Panc1 (cell line): ENCODE measurements at regions not wholly inside any gene's neighbourhood (a gene's known extent, or its start where the extent isn't known, plus 50 kb on each side); places are given as distances from the start of the nearest gene placed in this dataset.

Source experiments
- ATAC-seq: fragments of 200-7000 bp; cut with Tn5 transposase; 2 replicates; pipeline ENCODE4 v1.9.1; 2020; ENCODE audit warnings: mild to moderate bottlenecking, moderate library complexity
- BruUV-seq: library from RNA; stranded (reverse); fragments of 400-500 nt; replicated peaks from 2 replicates; lab custom pipeline; 2021; lab: Mats Ljungman, UMichigan
- CTCF ChIA-PET: fragments of 300-600 bp; sonication (Branson Sonifier 250); formaldehyde crosslinking; loops from one replicate; lab custom pipeline; 2022; ENCODE audit warnings: antibody characterized with exemption; lab: Charles Lee
- POLR2A ChIA-PET: fragments of 300-600 bp; sonication (Branson Sonifier 250); formaldehyde crosslinking; loops from one replicate; lab custom pipeline; 2022; ENCODE audit warnings: antibody characterized with exemption; lab: Charles Lee
- DNase-seq: peaks from one replicate; pipeline ENCODE4 v3.0.0-alpha.2; 2010; ENCODE audit warnings: low read depth, low spot score
- H3K27ac ChIP-seq: 2 replicates; pipeline ENCODE4 v1.5.1; 2011; ENCODE audit warnings: mild to moderate bottlenecking, low read length, inconsistent platforms
- H3K27me3 ChIP-seq: fragments of 200-500 bp; sonication (Bioruptor generic); 2 replicates; pipeline ENCODE4 v1.6.0; 2014; ENCODE audit warnings: low read length, inconsistent platforms; ENCODE audit not compliant: control insufficient read depth, insufficient read depth
- H3K36me3 ChIP-seq: fragments of 200-500 bp; sonication (Bioruptor generic); 2 replicates; pipeline ENCODE4 v1.5.1; 2014; ENCODE audit warnings: inconsistent platforms, mild to moderate bottlenecking, low read length, moderate library complexity; ENCODE audit not compliant: control insufficient read depth, insufficient read depth
- H3K4me1 ChIP-seq: 2 replicates; pipeline ENCODE4 v1.5.1; 2011; ENCODE audit warnings: inconsistent platforms, mild to moderate bottlenecking, low read length, moderate library complexity; ENCODE audit not compliant: control insufficient read depth, insufficient read depth
- H3K4me3 ChIP-seq, 2 experiments: 2 replicates each; pipeline ENCODE4 v1.5.1; 2011 to 2012; ENCODE audit warnings: low read depth in 2 of 2, low read length in 2 of 2, mild to moderate bottlenecking in 2 of 2, inconsistent platforms in 1 of 2, moderate library complexity in 1 of 2
- H3K9me3 ChIP-seq: fragments of 200-500 bp; sonication (Bioruptor generic); 2 replicates; pipeline ENCODE4 v1.5.1; 2014; ENCODE audit warnings: low read depth, mild to moderate bottlenecking, inconsistent platforms, low read length, moderate library complexity; ENCODE audit not compliant: control insufficient read depth, insufficient read depth
- POLR2AphosphoS5 ChIP-seq: IDR thresholded peaks from 2 replicates; pipeline ENCODE4 v1.6.1; 2012; ENCODE audit warnings: mild to moderate bottlenecking, low read depth, low read length, moderate library complexity
- REST ChIP-seq, 2 experiments: IDR thresholded peaks; 2 replicates each; pipeline ENCODE4 v1.6.1; 2011 to 2012; ENCODE audit warnings: low read depth in 2 of 2, control low read depth in 1 of 2, low read length in 1 of 2, mild to moderate bottlenecking in 1 of 2, moderate library complexity in 1 of 2; ENCODE audit not compliant: insufficient read depth in 1 of 2
- SIN3A ChIP-seq: IDR thresholded peaks from 2 replicates; pipeline ENCODE4 v1.6.1; 2012; ENCODE audit warnings: low read depth, mild to moderate bottlenecking, low read length, moderate library complexity, borderline replicate concordance; ENCODE audit not compliant: insufficient read depth
- TCF7L2 ChIP-seq: IDR thresholded peaks from 2 replicates; pipeline ENCODE4 v1.6.1; 2011; ENCODE audit warnings: mild to moderate bottlenecking, low read depth, low read length, inconsistent platforms
- in situ Hi-C: cut with HindIII; loops from 2 replicates; pipeline ENCODE4 v1.10.0; 2016; ENCODE audit warnings: low sequenced_read_pairs, low pct_unique_long_range_greater_than_20kb
- intact Hi-C: fragments of 100-400 bp; cut with micrococcal nuclease; formaldehyde crosslinking; loops from one replicate; pipeline ENCODE4 v1.10.0; 2022; ENCODE audit not compliant: unreplicated experiment
- TF ChIP-seq, protein P1 (sequence below): fragments of 450-650 bp; IDR thresholded peaks from 2 replicates; pipeline ENCODE4 v1.5.1; 2017; ENCODE audit warnings: mild to moderate bottlenecking

DNA sequence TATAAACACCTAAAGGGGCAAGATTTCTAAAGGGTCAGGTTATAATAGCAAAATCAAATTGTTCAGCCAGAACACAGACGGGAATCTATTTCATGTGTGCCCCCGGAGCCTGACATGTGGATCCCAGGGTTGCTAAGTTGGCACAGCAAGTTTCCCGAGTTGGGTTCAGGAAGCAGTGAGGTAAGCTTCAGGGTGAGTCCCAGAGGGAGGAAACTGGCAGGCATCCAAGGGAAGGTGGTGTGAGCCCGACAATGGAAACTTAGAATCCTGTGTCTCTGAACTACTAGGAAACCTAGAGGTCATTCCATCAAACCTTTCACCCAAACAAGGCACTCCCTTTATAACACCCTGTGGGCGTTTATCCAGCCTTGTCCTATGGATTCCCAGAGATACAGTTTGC is 98.4 kb downstream of the ADRB2 start:
- ATAC-seq = no peak
- no peak overlapping the region for H3K27ac ChIP-seq
- no peaks in the 10 kb centered on the region; the same call in 1 of the 2 replicates for H3K36me3 ChIP-seq
- intact Hi-C loops (no loop called here), in situ Hi-C loops (no loop called here)
- POLR2A ChIA-PET = no interaction called here
- H3K9me3 ChIP-seq = no peaks in the 10 kb centered on the region
- H3K4me1 ChIP-seq = no peaks in the 10 kb centered on the region
- TF ChIP-seq TCF7L2 = no peak
- BruUV-seq = no TSS peak
- no peak overlapping the region for H3K4me3 ChIP-seq
- CTCF ChIA-PET = no interaction called here
- DNase-seq = no peak
- H3K27me3 ChIP-seq = no peaks in the 10 kb centered on the region

DNA sequence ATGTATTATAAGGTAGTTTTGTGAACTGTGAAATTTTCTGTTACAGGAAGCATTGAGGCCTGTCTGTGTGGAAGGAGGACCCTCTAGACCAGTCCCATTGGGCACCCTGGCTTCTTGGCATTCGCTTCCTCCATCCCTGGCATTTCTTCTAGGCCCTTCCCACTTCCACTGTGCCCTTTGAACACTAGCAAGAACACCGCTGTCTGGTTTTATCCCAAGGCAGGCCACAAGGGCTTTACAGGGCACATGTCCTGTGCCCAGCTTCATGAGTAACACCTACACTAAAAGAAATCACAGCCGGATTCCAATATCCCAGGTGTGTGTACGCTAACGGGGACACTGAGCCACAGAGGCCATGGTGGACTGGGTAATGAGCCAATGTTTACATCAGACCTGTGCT is 99.8 kb downstream of the ADRB2 start:
- DNase-seq = no peak
- in situ Hi-C loops = no loop called here
- POLR2A ChIA-PET = no interaction called here
- CTCF ChIA-PET = no interaction called here
- no peak overlapping the region for H3K4me3 ChIP-seq
- H3K9me3 ChIP-seq = no peaks in the 10 kb centered on the region
- no peaks in the 10 kb centered on the region for H3K27me3 ChIP-seq
- TF ChIP-seq TCF7L2 (no peak), REST (IDR thresholded peaks at IDR 0.05; ENCODE audit: insufficient read depth in 1 of 2, low read depth in 2 of 2, low read length in 1 of 2) (no peak), POLR2AphosphoS5 (no peak), SIN3A (no peak)
- TF ChIP-seq, protein P1, sequence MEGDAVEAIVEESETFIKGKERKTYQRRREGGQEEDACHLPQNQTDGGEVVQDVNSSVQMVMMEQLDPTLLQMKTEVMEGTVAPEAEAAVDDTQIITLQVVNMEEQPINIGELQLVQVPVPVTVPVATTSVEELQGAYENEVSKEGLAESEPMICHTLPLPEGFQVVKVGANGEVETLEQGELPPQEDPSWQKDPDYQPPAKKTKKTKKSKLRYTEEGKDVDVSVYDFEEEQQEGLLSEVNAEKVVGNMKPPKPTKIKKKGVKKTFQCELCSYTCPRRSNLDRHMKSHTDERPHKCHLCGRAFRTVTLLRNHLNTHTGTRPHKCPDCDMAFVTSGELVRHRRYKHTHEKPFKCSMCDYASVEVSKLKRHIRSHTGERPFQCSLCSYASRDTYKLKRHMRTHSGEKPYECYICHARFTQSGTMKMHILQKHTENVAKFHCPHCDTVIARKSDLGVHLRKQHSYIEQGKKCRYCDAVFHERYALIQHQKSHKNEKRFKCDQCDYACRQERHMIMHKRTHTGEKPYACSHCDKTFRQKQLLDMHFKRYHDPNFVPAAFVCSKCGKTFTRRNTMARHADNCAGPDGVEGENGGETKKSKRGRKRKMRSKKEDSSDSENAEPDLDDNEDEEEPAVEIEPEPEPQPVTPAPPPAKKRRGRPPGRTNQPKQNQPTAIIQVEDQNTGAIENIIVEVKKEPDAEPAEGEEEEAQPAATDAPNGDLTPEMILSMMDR = no peak
- no TSS peak for BruUV-seq
- no peaks in the 10 kb centered on the region for H3K4me1 ChIP-seq
- H3K27ac ChIP-seq = no peak overlapping the region
- intact Hi-C loops = no loop called here
- H3K36me3 ChIP-seq = no peaks in the 10 kb centered on the region; the same call in 1 of the 2 replicates
- no peak; the same call in 1 of the 2 replicates for ATAC-seq

- no peak for DNase-seq
- intact Hi-C loops = no loop called here
- Histone ChIP-seq H3K27ac (no peak overlapping the region), H3K36me3 (no peaks in the 10 kb centered on the region; the same call in 1 of the 2 replicates), H3K4me3 (no peak overlapping the region), H3K9me3 (no peaks in the 10 kb centered on the region), H3K27me3 (no peaks in the 10 kb centered on the region), H3K4me1 (no peaks in the 10 kb centered on the region)
- ATAC-seq = no peak
- in situ Hi-C loops = no loop called here
- TF ChIP-seq REST (IDR thresholded peaks at IDR 0.05; ENCODE audit: insufficient read depth in 1 of 2, low read depth in 2 of 2, low read length in 1 of 2) (no peak), SIN3A (no peak), TCF7L2 (no peak), POLR2AphosphoS5 (no peak)
- TF ChIP-seq, protein P1 = no peak
- POLR2A ChIA-PET = interaction anchor here (0.7 kb wide), 1 partner anchor 89 kb away, joined by 3 read pairs; no protein-coding TSS in a partner anchor
- no TSS peak for BruUV-seq
- CTCF ChIA-PET = interaction anchor here (0.6 kb wide), 1 partner anchor 920 kb away, joined by 3 read pairs; no protein-coding TSS in a partner anchor
Measured at GRCh38 chr5:148927307-148927946, 101.0 kb downstream of the ADRB2 start.
